ENCODE measurements at regions not wholly inside any gene's neighbourhood (a gene's known extent, or its start where the extent isn't known, plus 50 kb on each side); places are given as distances from the start of the nearest gene placed in this dataset.

DNA sequence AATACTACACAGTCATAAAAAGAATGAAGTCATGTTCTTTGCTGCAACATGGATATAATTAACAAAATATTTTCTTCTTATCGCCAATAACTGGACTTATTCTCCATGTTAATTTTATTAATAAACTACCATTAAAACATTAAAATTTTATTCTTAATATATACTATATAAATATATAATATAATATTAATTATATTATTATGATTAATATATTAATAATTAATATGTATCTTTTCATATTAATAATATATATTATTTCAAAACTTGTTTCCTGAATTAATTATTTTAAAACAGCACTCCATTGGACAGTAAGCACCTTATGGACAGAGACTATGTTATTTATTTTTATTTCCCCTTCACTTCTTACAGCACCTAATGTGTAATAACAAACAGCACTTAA is 182.8 kb downstream of the ARL4A start:
- no peak for TF ChIP-seq CTCF (IDR thresholded peaks at IDR 0.05; ENCODE audit: low read depth, low read length, missing input control)
- no peak for TF ChIP-seq TAF1 (conservative IDR thresholded peaks at IDR 0.05)
- no peak for TF ChIP-seq HNF4A (conservative IDR thresholded peaks at IDR 0.05)
- no peak for TF ChIP-seq HNF4G (IDR thresholded peaks at IDR 0.05)
- no peak for TF ChIP-seq ATF3 (IDR thresholded peaks at IDR 0.05)
- TF ChIP-seq JUND (IDR thresholded peaks at IDR 0.05), result no peak
- TF ChIP-seq, protein P1, sequence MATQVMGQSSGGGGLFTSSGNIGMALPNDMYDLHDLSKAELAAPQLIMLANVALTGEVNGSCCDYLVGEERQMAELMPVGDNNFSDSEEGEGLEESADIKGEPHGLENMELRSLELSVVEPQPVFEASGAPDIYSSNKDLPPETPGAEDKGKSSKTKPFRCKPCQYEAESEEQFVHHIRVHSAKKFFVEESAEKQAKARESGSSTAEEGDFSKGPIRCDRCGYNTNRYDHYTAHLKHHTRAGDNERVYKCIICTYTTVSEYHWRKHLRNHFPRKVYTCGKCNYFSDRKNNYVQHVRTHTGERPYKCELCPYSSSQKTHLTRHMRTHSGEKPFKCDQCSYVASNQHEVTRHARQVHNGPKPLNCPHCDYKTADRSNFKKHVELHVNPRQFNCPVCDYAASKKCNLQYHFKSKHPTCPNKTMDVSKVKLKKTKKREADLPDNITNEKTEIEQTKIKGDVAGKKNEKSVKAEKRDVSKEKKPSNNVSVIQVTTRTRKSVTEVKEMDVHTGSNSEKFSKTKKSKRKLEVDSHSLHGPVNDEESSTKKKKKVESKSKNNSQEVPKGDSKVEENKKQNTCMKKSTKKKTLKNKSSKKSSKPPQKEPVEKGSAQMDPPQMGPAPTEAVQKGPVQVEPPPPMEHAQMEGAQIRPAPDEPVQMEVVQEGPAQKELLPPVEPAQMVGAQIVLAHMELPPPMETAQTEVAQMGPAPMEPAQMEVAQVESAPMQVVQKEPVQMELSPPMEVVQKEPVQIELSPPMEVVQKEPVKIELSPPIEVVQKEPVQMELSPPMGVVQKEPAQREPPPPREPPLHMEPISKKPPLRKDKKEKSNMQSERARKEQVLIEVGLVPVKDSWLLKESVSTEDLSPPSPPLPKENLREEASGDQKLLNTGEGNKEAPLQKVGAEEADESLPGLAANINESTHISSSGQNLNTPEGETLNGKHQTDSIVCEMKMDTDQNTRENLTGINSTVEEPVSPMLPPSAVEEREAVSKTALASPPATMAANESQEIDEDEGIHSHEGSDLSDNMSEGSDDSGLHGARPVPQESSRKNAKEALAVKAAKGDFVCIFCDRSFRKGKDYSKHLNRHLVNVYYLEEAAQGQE (IDR thresholded peaks at IDR 0.05), result no peak
- TF ChIP-seq EGR1 (IDR thresholded peaks at IDR 0.05; ENCODE audit: low read depth in 2 of 2), result no peak
- TF ChIP-seq GABPA (IDR thresholded peaks at IDR 0.05 in 1 of 2, conservative IDR thresholded peaks at IDR 0.05 in 1 of 2), result no peak
- no peak for TF ChIP-seq SP1 (IDR thresholded peaks at IDR 0.05)

Data from liver (tissue), 3 donors.